ENCODE measurements at regions not wholly inside any gene's neighbourhood (a gene's known extent, or its start where the extent isn't known, plus 50 kb on each side); places are given as distances from the start of the nearest gene placed in this dataset.

DNA sequence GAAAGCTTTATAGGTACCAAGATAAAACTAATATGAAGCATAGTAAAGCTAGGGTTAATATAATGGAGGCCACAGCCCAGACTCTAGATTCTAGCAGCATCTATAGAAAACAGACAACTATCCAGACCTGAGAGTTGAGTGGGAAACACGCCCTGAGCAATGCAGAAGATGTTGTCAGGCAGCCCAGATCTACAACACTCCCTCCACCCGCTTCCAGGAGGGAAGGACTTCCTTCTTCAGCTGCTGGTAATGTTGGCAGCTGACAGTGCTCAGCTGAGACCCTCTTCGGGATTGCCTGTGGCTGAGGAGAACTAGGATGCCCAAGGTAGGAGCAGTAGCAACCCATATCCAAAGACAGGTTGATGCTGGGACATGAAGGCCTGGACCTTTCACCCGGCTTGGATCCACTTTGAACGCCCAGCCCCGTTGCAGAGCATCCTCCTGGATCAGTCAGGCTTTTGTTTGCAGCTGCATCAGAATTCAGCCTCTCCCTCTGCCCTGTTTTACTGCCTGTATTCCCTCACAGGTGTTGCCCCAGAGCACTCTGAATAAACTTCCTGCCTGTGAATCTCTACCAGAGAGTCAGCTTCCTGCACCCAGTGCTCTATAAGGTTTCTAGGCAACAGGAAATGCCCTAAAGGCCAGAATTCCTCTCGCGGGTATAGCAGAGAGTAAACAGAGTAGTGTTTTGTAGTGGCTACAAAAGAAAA is 174.7 kb upstream of the IL12A start:
- no peak overlapping the region for H3K27ac Mint-ChIP-seq (ENCODE audit: unreplicated experiment)
- Histone ChIP-seq H3K36me3 (ENCODE audit: control insufficient read depth, insufficient read depth, low read length) (no peaks in the 10 kb centered on the region), H3K27me3 (replicated peaks; ENCODE audit: control insufficient read depth, insufficient read depth, low read length) (no peaks in the 10 kb centered on the region), H3K4me1 (peaks cover 36% of the 10 kb centered on the region), H3K9me3 (no peaks in the 10 kb centered on the region), H3K4me3 (ENCODE audit: low read depth, low read length) (no peak overlapping the region)
- H3K9me3 Mint-ChIP-seq (ENCODE audit: unreplicated experiment), result no peaks in the 10 kb centered on the region
- POLR2A ChIA-PET, result interaction anchor here (0.6 kb wide), 1 partner anchor 1864 kb away, joined by 3 read pairs; no protein-coding TSS in a partner anchor
- H3K36me3 Mint-ChIP-seq (ENCODE audit: insufficient read depth, unreplicated experiment), result no peaks in the 10 kb centered on the region
- no TSS peak for BruUV-seq (replicated peaks)
- TF ChIP-seq, protein P1, sequence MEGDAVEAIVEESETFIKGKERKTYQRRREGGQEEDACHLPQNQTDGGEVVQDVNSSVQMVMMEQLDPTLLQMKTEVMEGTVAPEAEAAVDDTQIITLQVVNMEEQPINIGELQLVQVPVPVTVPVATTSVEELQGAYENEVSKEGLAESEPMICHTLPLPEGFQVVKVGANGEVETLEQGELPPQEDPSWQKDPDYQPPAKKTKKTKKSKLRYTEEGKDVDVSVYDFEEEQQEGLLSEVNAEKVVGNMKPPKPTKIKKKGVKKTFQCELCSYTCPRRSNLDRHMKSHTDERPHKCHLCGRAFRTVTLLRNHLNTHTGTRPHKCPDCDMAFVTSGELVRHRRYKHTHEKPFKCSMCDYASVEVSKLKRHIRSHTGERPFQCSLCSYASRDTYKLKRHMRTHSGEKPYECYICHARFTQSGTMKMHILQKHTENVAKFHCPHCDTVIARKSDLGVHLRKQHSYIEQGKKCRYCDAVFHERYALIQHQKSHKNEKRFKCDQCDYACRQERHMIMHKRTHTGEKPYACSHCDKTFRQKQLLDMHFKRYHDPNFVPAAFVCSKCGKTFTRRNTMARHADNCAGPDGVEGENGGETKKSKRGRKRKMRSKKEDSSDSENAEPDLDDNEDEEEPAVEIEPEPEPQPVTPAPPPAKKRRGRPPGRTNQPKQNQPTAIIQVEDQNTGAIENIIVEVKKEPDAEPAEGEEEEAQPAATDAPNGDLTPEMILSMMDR (IDR thresholded peaks at IDR 0.05; ENCODE audit: insufficient read depth in 1 of 2, low read depth in 1 of 2, low read length in 1 of 2, severe bottlenecking in 1 of 2, unreplicated experiment in 1 of 2), result no peak
- CTCF ChIA-PET, result interaction anchor here (0.6 to 1.3 kb wide), 2 partner anchors 49 to 71 kb away, joined by 4 read pairs; no protein-coding TSS in a partner anchor
- peaks cover 8% of the 10 kb centered on the region for H3K4me1 Mint-ChIP-seq (ENCODE audit: low read depth, unreplicated experiment)
- no peak overlapping the region for H3K4me3 Mint-ChIP-seq (ENCODE audit: unreplicated experiment)
- peak; percentile 60 to 64 for DNase-seq
- intact Hi-C loops (cut with micrococcal nuclease; ENCODE audit: unreplicated experiment), result no loop called here
- H3K27me3 Mint-ChIP-seq (ENCODE audit: insufficient read depth, unreplicated experiment), result no peaks in the 10 kb centered on the region

DNA sequence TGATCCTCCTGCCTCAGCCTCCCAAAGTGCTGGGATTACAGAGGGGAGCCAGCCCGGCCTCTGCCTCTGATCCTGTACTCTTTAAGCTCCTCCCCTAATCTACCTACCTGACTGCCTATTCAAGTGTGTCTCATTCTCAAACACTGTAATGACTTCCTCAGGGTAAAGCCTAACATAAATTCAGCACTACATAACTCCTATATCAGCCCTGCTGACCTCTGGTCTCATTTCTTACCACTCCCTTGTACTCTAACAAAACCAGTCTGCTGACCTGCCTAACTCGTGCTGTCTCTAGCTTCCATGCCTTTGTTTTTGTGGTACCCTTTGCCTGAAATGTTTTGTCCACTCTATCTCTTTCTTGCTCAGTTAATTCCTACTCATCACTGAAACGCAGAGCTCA is 172.1 kb upstream of the IL12A start:
- no peaks in the 10 kb centered on the region for H3K9me3 ChIP-seq
- ChIA-PET POLR2A (no interaction called here), CTCF (no interaction called here)
- TF ChIP-seq, protein P1 (IDR thresholded peaks at IDR 0.05; ENCODE audit: insufficient read depth in 1 of 2, low read depth in 1 of 2, low read length in 1 of 2, severe bottlenecking in 1 of 2, unreplicated experiment in 1 of 2), result no peak
- intact Hi-C loops (cut with micrococcal nuclease; ENCODE audit: unreplicated experiment), result no loop called here
- Mint-ChIP-seq H3K27ac (ENCODE audit: unreplicated experiment) (peak overlapping the region; percentile 81), H3K27me3 (ENCODE audit: insufficient read depth, unreplicated experiment) (no peaks in the 10 kb centered on the region), H3K9me3 (ENCODE audit: unreplicated experiment) (no peaks in the 10 kb centered on the region), H3K4me3 (ENCODE audit: unreplicated experiment) (peak overlapping the region; percentile 8), H3K36me3 (ENCODE audit: insufficient read depth, unreplicated experiment) (no peaks in the 10 kb centered on the region), H3K4me1 (ENCODE audit: low read depth, unreplicated experiment) (peaks cover 8% of the 10 kb centered on the region)
- no peaks in the 10 kb centered on the region; the same call in 1 of the 2 replicates for H3K36me3 ChIP-seq (ENCODE audit: control insufficient read depth, insufficient read depth, low read length)
- no peak overlapping the region for H3K4me3 ChIP-seq (ENCODE audit: low read depth, low read length)
- no TSS peak for BruUV-seq (replicated peaks)
- peaks cover 46% of the 10 kb centered on the region for H3K4me1 ChIP-seq
- DNase-seq, result peak in 1 of 2 experiments; percentile 30
- no peaks in the 10 kb centered on the region for H3K27me3 ChIP-seq (replicated peaks; ENCODE audit: control insufficient read depth, insufficient read depth, low read length)

DNA sequence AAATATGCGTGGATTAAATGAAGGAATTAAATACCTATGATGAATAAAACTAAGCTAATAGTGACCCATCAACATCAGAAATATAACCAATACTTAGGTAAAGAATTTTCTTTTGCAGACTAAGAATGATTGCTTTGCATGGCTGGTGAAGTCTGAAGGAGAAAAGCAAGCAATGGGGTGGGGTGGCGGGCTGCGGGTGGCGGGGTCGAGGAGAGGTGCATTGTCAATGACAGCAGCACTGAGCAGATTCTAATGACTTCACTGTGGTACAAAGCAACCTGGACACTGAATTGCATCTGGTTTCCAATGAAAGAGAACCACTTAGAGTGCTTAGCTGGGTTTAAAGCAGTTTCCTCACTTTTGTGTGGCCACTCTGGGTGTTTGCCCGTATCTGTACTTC is 171.5 kb upstream of the IL12A start:
- no peak for DNase-seq
- H3K27me3 ChIP-seq (replicated peaks; ENCODE audit: control insufficient read depth, insufficient read depth, low read length), result no peaks in the 10 kb centered on the region
- Mint-ChIP-seq H3K27me3 (ENCODE audit: insufficient read depth, unreplicated experiment) (no peaks in the 10 kb centered on the region), H3K4me3 (ENCODE audit: unreplicated experiment) (no peak overlapping the region), H3K36me3 (ENCODE audit: insufficient read depth, unreplicated experiment) (no peaks in the 10 kb centered on the region), H3K9me3 (ENCODE audit: unreplicated experiment) (no peaks in the 10 kb centered on the region), H3K27ac (ENCODE audit: unreplicated experiment) (no peak overlapping the region), H3K4me1 (ENCODE audit: low read depth, unreplicated experiment) (peaks cover 11% of the 10 kb centered on the region)
- no TSS peak for BruUV-seq (replicated peaks)
- ChIA-PET POLR2A (no interaction called here), CTCF (interaction anchor here (0.5 to 1.1 kb wide), 2 partner anchors 27 to 35 kb away, joined by 3 read pairs; no protein-coding TSS in a partner anchor)
- H3K36me3 ChIP-seq (ENCODE audit: control insufficient read depth, insufficient read depth, low read length), result no peaks in the 10 kb centered on the region; the same call in 1 of the 2 replicates
- H3K4me3 ChIP-seq (ENCODE audit: low read depth, low read length), result no peak overlapping the region
- peaks cover 46% of the 10 kb centered on the region for H3K4me1 ChIP-seq
- H3K9me3 ChIP-seq, result no peaks in the 10 kb centered on the region
- TF ChIP-seq, protein P1 (IDR thresholded peaks at IDR 0.05; ENCODE audit: insufficient read depth in 1 of 2, low read depth in 1 of 2, low read length in 1 of 2, severe bottlenecking in 1 of 2, unreplicated experiment in 1 of 2), result no peak
- intact Hi-C loops (cut with micrococcal nuclease; ENCODE audit: unreplicated experiment), result no loop called here
